ENCODE measurements at regions not wholly inside any gene's neighbourhood (a gene's known extent, or its start where the extent isn't known, plus 50 kb on each side); places are given as distances from the start of the nearest gene placed in this dataset.

- H3K4me1 ChIP-seq (ENCODE audit: control insufficient read depth, insufficient read depth, low read length), result no peaks in the 10 kb centered on the region
- DNase-seq, result no peak
- no peaks in the 10 kb centered on the region for H3K36me3 ChIP-seq (ENCODE audit: control insufficient read depth, insufficient read depth, low read length)
- H3K27me3 ChIP-seq (ENCODE audit: control insufficient read depth, insufficient read depth, low read length), result no peaks in the 10 kb centered on the region
- no peak overlapping the region for H3K4me3 ChIP-seq (ENCODE audit: low read length)
- peaks cover 4% of the 10 kb centered on the region for H3K9me3 ChIP-seq (replicated peaks; ENCODE audit: control insufficient read depth, low read depth, low read length)
- WGBS (ENCODE audit: insufficient coverage), result no CpG with 5 or more reads among the region's 3 CpGs
- no peak overlapping the region for H3K27ac ChIP-seq (ENCODE audit: low read length)
Measured at GRCh38 chr15:46170326-46170725, 535.5 kb downstream of the SQOR start.

GRCh38 chr15:46174122-46174521, 539.3 kb downstream of the SQOR start:
- WGBS (ENCODE audit: insufficient coverage), result no CpG with 5 or more reads among the region's 2 CpGs
- H3K27me3 ChIP-seq (ENCODE audit: control insufficient read depth, insufficient read depth, low read length), result no peaks in the 10 kb centered on the region
- no peak for DNase-seq
- no peaks in the 10 kb centered on the region for H3K4me1 ChIP-seq (ENCODE audit: control insufficient read depth, insufficient read depth, low read length)
- no peak overlapping the region for H3K4me3 ChIP-seq (ENCODE audit: low read length)
- no peak overlapping the region for H3K27ac ChIP-seq (ENCODE audit: low read length)
- peaks cover 4% of the 10 kb centered on the region for H3K9me3 ChIP-seq (replicated peaks; ENCODE audit: control insufficient read depth, low read depth, low read length)
- H3K36me3 ChIP-seq (ENCODE audit: control insufficient read depth, insufficient read depth, low read length), result no peaks in the 10 kb centered on the region

- Histone ChIP-seq H3K27ac (ENCODE audit: low read length) (no peak overlapping the region), H3K4me1 (ENCODE audit: control insufficient read depth, insufficient read depth, low read length) (no peaks in the 10 kb centered on the region), H3K36me3 (ENCODE audit: control insufficient read depth, insufficient read depth, low read length) (no peaks in the 10 kb centered on the region), H3K27me3 (ENCODE audit: control insufficient read depth, insufficient read depth, low read length) (no peaks in the 10 kb centered on the region), H3K9me3 (replicated peaks; ENCODE audit: control insufficient read depth, low read depth, low read length) (peaks cover 2% of the 10 kb centered on the region), H3K4me3 (ENCODE audit: low read length) (no peak overlapping the region)
- WGBS (ENCODE audit: insufficient coverage), result 80% methylated on average over 1 of the region's 2 CpGs
- DNase-seq, result no peak
Measured at GRCh38 chr15:46177219-46177618, 542.4 kb downstream of the SQOR start.

- no peaks in the 10 kb centered on the region for H3K27me3 ChIP-seq (ENCODE audit: control insufficient read depth, insufficient read depth, low read length)
- 100% methylated on average over 1 of the region's 1 CpG for WGBS (ENCODE audit: insufficient coverage)
- no peaks in the 10 kb centered on the region for H3K4me1 ChIP-seq (ENCODE audit: control insufficient read depth, insufficient read depth, low read length)
- peaks cover 8% of the 10 kb centered on the region for H3K9me3 ChIP-seq (replicated peaks; ENCODE audit: control insufficient read depth, low read depth, low read length)
- no peak for DNase-seq
- no peak overlapping the region for H3K27ac ChIP-seq (ENCODE audit: low read length)
- H3K36me3 ChIP-seq (ENCODE audit: control insufficient read depth, insufficient read depth, low read length), result no peaks in the 10 kb centered on the region
- no peak overlapping the region for H3K4me3 ChIP-seq (ENCODE audit: low read length)
Measured at GRCh38 chr15:46178138-46178537, 543.3 kb downstream of the SQOR start.

GRCh38 chr15:46207341-46207740, 572.5 kb downstream of the SQOR start:
- Histone ChIP-seq H3K9me3 (replicated peaks; ENCODE audit: control insufficient read depth, low read depth, low read length) (peaks cover 5% of the 10 kb centered on the region), H3K4me3 (ENCODE audit: low read length) (no peak overlapping the region), H3K27me3 (ENCODE audit: control insufficient read depth, insufficient read depth, low read length) (no peaks in the 10 kb centered on the region), H3K4me1 (ENCODE audit: control insufficient read depth, insufficient read depth, low read length) (no peaks in the 10 kb centered on the region), H3K27ac (ENCODE audit: low read length) (no peak overlapping the region), H3K36me3 (ENCODE audit: control insufficient read depth, insufficient read depth, low read length) (no peaks in the 10 kb centered on the region)
- WGBS (ENCODE audit: insufficient coverage), result no CpG with 5 or more reads among the region's 2 CpGs
- peak; percentile 87 for DNase-seq

GRCh38 chr15:46213551-46213950, 578.7 kb downstream of the SQOR start:
- no peak for DNase-seq
- H3K27me3 ChIP-seq (ENCODE audit: control insufficient read depth, insufficient read depth, low read length), result no peaks in the 10 kb centered on the region
- H3K4me3 ChIP-seq (ENCODE audit: low read length), result no peak overlapping the region
- no peaks in the 10 kb centered on the region for H3K36me3 ChIP-seq (ENCODE audit: control insufficient read depth, insufficient read depth, low read length)
- no peak overlapping the region for H3K27ac ChIP-seq (ENCODE audit: low read length)
- peaks cover 3% of the 10 kb centered on the region for H3K9me3 ChIP-seq (replicated peaks; ENCODE audit: control insufficient read depth, low read depth, low read length)
- no peaks in the 10 kb centered on the region for H3K4me1 ChIP-seq (ENCODE audit: control insufficient read depth, insufficient read depth, low read length)

GRCh38 chr15:46222826-46223225, 588.0 kb downstream of the SQOR start:
- no peaks in the 10 kb centered on the region for H3K27me3 ChIP-seq (ENCODE audit: control insufficient read depth, insufficient read depth, low read length)
- no CpG with 5 or more reads among the region's 2 CpGs for WGBS (ENCODE audit: insufficient coverage)
- peak; percentile 58 for DNase-seq

GRCh38 chr15:46229263-46229662, 594.4 kb downstream of the SQOR start:
- WGBS (ENCODE audit: insufficient coverage), result no CpG with 5 or more reads among the region's 1 CpG
- Histone ChIP-seq H3K4me3 (ENCODE audit: low read length) (no peak overlapping the region), H3K27ac (ENCODE audit: low read length) (no peak overlapping the region), H3K9me3 (replicated peaks; ENCODE audit: control insufficient read depth, low read depth, low read length) (no peaks in the 10 kb centered on the region), H3K36me3 (ENCODE audit: control insufficient read depth, insufficient read depth, low read length) (no peaks in the 10 kb centered on the region), H3K4me1 (ENCODE audit: control insufficient read depth, insufficient read depth, low read length) (no peaks in the 10 kb centered on the region), H3K27me3 (ENCODE audit: control insufficient read depth, insufficient read depth, low read length) (no peaks in the 10 kb centered on the region)
- DNase-seq, result no peak

More at GRCh38 chr15:46222826-46223225, 588.0 kb downstream of the SQOR start:
- Histone ChIP-seq H3K36me3 (ENCODE audit: control insufficient read depth, insufficient read depth, low read length) (no peaks in the 10 kb centered on the region), H3K4me3 (ENCODE audit: low read length) (no peak overlapping the region), H3K9me3 (replicated peaks; ENCODE audit: control insufficient read depth, low read depth, low read length) (no peaks in the 10 kb centered on the region), H3K27ac (ENCODE audit: low read length) (no peak overlapping the region), H3K4me1 (ENCODE audit: control insufficient read depth, insufficient read depth, low read length) (no peaks in the 10 kb centered on the region)

GRCh38 chr15:46231786-46232185, 597.0 kb downstream of the SQOR start:
- DNase-seq, result no peak
- H3K4me3 ChIP-seq (ENCODE audit: low read length), result no peak overlapping the region
- WGBS (ENCODE audit: insufficient coverage), result no CpG with 5 or more reads among the region's 5 CpGs
- no peaks in the 10 kb centered on the region for H3K36me3 ChIP-seq (ENCODE audit: control insufficient read depth, insufficient read depth, low read length)
- H3K27me3 ChIP-seq (ENCODE audit: control insufficient read depth, insufficient read depth, low read length), result no peaks in the 10 kb centered on the region
- H3K4me1 ChIP-seq (ENCODE audit: control insufficient read depth, insufficient read depth, low read length), result no peaks in the 10 kb centered on the region
- H3K9me3 ChIP-seq (replicated peaks; ENCODE audit: control insufficient read depth, low read depth, low read length), result no peaks in the 10 kb centered on the region
- no peak overlapping the region for H3K27ac ChIP-seq (ENCODE audit: low read length)

GRCh38 chr15:46232471-46232870, 597.6 kb downstream of the SQOR start:
- no peaks in the 10 kb centered on the region for H3K9me3 ChIP-seq (replicated peaks; ENCODE audit: control insufficient read depth, low read depth, low read length)
- H3K4me3 ChIP-seq (ENCODE audit: low read length), result no peak overlapping the region
- no peak for DNase-seq
- no peak overlapping the region for H3K27ac ChIP-seq (ENCODE audit: low read length)
- no CpG with 5 or more reads among the region's 2 CpGs for WGBS (ENCODE audit: insufficient coverage)
- H3K36me3 ChIP-seq (ENCODE audit: control insufficient read depth, insufficient read depth, low read length), result no peaks in the 10 kb centered on the region
- H3K27me3 ChIP-seq (ENCODE audit: control insufficient read depth, insufficient read depth, low read length), result no peaks in the 10 kb centered on the region
- no peaks in the 10 kb centered on the region for H3K4me1 ChIP-seq (ENCODE audit: control insufficient read depth, insufficient read depth, low read length)

- no peak for DNase-seq
- Histone ChIP-seq H3K4me3 (ENCODE audit: low read length) (no peak overlapping the region), H3K27me3 (ENCODE audit: control insufficient read depth, insufficient read depth, low read length) (no peaks in the 10 kb centered on the region), H3K9me3 (replicated peaks; ENCODE audit: control insufficient read depth, low read depth, low read length) (no peaks in the 10 kb centered on the region), H3K4me1 (ENCODE audit: control insufficient read depth, insufficient read depth, low read length) (no peaks in the 10 kb centered on the region), H3K27ac (ENCODE audit: low read length) (no peak overlapping the region), H3K36me3 (ENCODE audit: control insufficient read depth, insufficient read depth, low read length) (no peaks in the 10 kb centered on the region)
- WGBS (ENCODE audit: insufficient coverage), result 57% methylated on average over 1 of the region's 1 CpG
Measured at GRCh38 chr15:46242935-46243334, 608.1 kb downstream of the SQOR start.

Measured in muscle of leg (tissue), 3 donors.